Hematopoietic multipotent progenitor cell treated with erythropoietin and hydrocortisone succinate and interleukin-3 and kit ligand, for 17 days (in vitro differentiated cells): ENCODE measurements at regions not wholly inside any gene's neighbourhood (a gene's known extent, or its start where the extent isn't known, plus 50 kb on each side); places are given as distances from the start of the nearest gene placed in this dataset.

Source experiments
- DNase-seq: peaks from one replicate; pipeline ENCODE4 v3.0.0-alpha.2; 2015; ENCODE audit warnings: low spot score

- DNase-seq = no peak
Measured at GRCh38 chr14:66115740-66116502, 370.2 kb upstream of the CCDC196 start.

DNA sequence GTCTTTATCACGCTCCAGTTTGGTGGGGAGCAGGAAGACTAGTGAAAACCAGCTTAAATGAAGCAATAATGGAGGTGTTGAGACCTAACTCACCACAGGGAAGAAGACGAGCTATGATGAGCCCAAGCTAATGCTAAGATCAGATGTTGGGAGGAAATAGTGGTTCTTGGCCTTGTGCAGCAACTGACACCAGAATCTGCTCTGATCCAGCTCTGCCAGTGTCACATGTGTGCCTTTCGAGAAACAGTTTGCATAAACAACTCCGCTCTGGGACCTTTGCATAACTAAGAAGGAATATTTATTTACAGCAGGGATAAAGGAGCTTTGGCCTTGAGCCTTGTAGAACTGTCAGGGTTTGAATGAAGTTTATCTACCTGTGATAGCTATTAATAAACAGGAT, 369.4 kb upstream of the CCDC196 start:
- DNase-seq = no peak

DNA sequence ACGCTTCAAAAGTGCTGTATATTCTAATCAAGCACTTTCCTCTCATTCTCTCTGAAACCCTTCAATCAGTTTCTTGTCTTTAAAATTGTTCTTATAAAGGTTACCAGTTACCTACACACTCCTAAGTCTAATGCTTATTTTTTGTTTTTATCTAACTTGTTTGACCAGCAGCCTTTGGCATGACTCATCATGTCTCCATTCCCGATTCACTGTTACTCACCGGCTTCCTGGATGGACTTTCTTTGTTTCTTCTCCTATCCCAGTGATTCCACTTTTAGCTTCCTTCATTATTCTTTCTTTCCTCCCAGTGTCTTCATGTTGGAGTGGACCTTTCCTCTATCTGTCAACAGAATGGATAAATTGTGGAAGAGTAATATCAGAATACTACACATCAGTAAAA, 368.6 kb upstream of the CCDC196 start:
- DNase-seq = no peak

- no peak for DNase-seq
Measured at GRCh38 chr14:66119606-66120231, 366.5 kb upstream of the CCDC196 start.

GRCh38 chr14:66120402-66120801, 365.8 kb upstream of the CCDC196 start:
- DNase-seq = no peak

DNA sequence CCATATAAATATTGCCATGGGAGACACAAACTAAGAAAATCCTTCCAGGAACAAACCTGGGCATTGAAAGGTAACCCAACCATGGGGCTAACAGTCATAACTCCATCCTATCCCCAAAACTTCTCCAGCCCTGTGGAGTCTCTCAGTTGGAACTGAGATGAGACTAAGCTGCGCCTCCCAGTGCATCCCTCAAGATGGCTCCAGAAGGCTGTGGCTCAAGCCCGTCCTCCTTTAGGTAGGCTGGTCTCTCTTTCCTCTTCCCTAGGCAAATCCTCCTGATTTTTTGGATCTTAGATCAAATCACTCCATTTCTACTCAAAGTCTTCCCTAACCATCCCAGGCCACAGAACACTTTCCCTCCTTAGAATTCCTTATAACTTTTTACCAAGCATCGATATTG, 364.3 kb upstream of the CCDC196 start:
- no peak for DNase-seq

DNA sequence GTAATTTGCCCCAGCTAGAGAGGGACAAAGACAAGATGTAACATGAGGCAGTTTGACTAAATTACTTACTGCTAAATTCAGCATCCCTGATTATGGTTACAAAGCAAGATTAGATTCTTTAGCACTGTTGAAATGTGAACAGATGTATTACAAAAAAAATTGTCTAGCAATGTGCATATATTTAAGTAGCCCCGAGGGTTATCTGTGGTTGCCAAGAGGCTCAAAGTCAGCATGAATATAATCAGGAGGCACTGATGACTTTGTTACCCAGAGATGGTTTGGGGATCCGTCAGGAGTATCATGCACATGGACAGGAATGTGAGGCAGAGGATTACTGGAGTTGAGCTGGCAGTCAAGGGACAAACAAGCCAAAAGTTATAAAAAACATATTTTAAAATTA, 356.9 kb upstream of the CCDC196 start:
- no peak for DNase-seq

GRCh38 chr14:66131111-66131510, 355.1 kb upstream of the CCDC196 start:
- DNase-seq = no peak

- no peak for DNase-seq
Measured at GRCh38 chr14:66133666-66134065, 352.5 kb upstream of the CCDC196 start.

- DNase-seq = no peak
Measured at GRCh38 chr14:66135831-66136230, 350.3 kb upstream of the CCDC196 start.

- no peak for DNase-seq
Measured at GRCh38 chr14:66137081-66137480, 349.1 kb upstream of the CCDC196 start.

GRCh38 chr14:66139432-66139831, 346.7 kb upstream of the CCDC196 start:
- DNase-seq = no peak

DNA sequence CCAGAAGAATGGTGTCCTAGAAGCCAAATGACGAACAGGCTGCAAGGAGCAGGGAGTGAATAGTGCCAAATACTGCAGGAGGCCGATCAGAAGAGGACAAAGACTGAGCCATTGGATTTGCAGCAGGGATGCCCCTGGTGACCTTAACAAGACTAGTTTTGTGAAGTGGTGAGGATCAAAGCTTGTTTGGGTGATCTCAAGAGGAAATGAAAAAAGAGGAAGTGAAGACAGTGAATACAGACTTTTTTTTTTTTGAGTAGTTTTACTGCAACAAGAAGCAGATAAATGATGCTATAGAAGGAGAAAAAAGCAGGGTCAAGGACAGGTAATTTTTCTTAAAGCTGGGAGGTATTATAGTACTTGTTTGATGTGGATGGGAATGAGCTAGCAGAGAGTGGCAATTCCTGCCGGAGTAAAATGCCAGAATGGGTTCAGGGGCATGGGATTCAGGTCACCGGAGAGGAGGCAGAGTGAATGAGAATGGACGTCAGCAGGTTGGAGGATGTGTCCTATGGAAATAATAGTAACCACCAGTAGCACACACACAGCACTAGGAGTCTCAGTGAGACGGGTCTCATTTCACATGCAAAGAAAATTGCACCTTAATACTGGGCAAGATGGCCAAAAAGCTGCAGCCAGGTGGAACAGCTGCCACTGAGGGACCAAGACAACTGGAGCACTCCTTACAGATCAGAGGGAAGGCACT, 345.8 kb upstream of the CCDC196 start:
- no peak for DNase-seq

DNA sequence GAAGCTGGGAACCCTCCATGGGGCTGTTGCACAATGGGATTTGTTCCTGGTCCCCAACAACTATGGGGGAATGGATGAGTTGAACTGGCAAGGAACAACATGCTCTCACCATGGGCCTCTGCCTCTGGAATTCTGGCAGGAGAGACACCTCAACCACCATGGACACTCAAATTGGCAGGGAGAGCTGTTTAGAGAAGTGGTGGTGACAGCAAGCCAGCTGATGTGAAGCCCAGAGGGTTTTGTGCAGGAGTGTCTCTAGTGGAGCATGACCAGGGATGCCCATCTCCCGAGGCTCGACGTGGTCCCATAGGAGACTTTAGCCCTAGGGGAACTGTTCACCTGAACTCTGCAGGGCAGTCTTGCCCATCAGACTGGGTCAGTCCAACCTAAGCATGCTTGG, 345.2 kb upstream of the CCDC196 start:
- DNase-seq = no peak

GRCh38 chr14:66141733-66142132, 344.4 kb upstream of the CCDC196 start:
- no peak for DNase-seq

GRCh38 chr14:66143387-66144112, 342.6 kb upstream of the CCDC196 start:
- no peak for DNase-seq

GRCh38 chr14:66152302-66152701, 333.9 kb upstream of the CCDC196 start:
- DNase-seq = no peak

- DNase-seq = no peak
Measured at GRCh38 chr14:66152747-66153146, 333.4 kb upstream of the CCDC196 start.

- DNase-seq = no peak
Measured at GRCh38 chr14:66163023-66163422, 323.1 kb upstream of the CCDC196 start.

GRCh38 chr14:66165337-66165736, 320.8 kb upstream of the CCDC196 start:
- no peak for DNase-seq

DNA sequence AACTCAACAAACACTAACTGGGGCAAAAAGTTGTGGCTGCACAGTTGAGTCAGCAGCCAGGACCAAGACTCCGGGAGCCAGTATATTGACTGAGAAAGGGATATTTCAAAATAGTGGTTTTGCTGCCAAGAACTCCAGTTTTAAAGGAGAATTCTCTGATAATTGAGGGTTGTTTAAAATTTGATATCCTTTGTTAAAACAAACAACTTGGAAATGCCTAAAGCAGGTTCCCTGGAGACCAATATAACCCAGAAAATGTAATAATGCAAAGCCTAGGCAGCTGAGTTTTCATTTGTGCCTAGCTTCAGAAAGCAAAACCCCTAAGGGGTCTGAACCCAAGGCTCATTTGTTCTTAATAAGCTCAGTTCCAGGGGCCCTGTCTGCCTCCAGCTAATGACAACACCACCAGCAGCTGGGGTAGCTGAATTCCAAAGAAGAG, 311.7 kb upstream of the CCDC196 start:
- DNase-seq = no peak

DNA sequence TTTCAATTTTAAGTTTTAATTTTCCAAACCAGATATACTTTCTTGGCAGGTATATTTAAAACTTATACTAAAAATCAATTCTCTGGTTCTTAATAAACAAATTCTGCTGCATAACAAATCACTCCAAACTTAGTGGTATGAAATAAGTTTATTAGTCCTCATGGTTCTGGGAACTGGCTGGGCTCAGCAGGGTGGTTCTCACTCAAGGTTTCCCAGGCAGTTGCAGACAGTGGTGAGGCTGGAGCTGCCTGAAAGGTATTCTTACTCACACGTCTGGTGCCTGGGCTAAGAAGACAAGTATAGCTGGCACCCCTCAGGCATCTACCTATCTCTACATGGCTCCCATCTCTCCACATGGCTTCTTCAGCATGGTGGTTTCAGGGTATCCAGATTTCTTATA, 308.2 kb upstream of the CCDC196 start:
- DNase-seq = no peak

DNA sequence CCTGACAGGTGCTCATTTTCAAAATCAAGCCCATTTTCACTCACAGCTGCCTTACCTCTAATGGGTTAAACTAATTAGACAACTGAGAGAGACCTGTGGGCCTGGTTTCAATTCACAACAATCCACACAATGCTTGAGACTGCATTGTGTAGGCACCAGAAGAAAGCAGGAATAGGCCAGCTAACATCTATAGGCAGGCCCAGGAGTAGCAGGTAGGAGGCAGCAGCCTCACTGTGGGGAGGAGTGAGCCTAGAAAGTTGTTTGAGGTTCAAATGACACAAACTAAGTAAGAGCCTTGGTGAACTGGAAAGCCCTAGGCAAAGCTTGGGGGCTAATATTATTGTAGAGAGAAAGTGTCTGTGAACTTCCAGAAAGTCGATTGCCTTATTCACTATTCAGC, 289.5 kb upstream of the CCDC196 start:
- no peak for DNase-seq
